Karpas-422 (cell line): ENCODE measurements at regions not wholly inside any gene's neighbourhood (a gene's known extent, or its start where the extent isn't known, plus 50 kb on each side); places are given as distances from the start of the nearest gene placed in this dataset.

ENCODE experiments used
- DNase-seq: peaks from one replicate; pipeline ENCODE4 v3.0.0-alpha.2; 2015
- H2AFZ ChIP-seq: fragments of 200-600 bp; sonication (generic); 2 replicates; pipeline ENCODE4 v1.6.1; 2014; ENCODE audit warnings: antibody characterized with exemption, low read length, mixed read lengths
- H3K27ac ChIP-seq: fragments of 200-600 bp; sonication (generic); 2 replicates; pipeline ENCODE4 v1.5.1; 2014; ENCODE audit warnings: mild to moderate bottlenecking, low read length, moderate library complexity
- H3K27me3 ChIP-seq: fragments of 200-600 bp; sonication (generic); 2 replicates; pipeline ENCODE4 v1.6.1; 2014; ENCODE audit warnings: low read length, mixed read lengths
- H3K36me3 ChIP-seq: fragments of 200-600 bp; sonication (generic); 2 replicates; pipeline ENCODE4 v1.6.1; 2014; ENCODE audit warnings: low read length, mixed read lengths; ENCODE audit not compliant: insufficient read depth
- H3K4me1 ChIP-seq: fragments of 200-600 bp; sonication (generic); 2 replicates; pipeline ENCODE4 v1.6.1; 2014; ENCODE audit warnings: mild to moderate bottlenecking, low read length, mixed read lengths
- H3K4me2 ChIP-seq: fragments of 200-600 bp; sonication (generic); 2 replicates; pipeline ENCODE4 v1.6.1; 2014; ENCODE audit warnings: low read length, low read depth, mild to moderate bottlenecking; ENCODE audit not compliant: poor library complexity, severe bottlenecking
- H3K4me3 ChIP-seq: fragments of 200-600 bp; sonication (generic); 2 replicates; pipeline ENCODE4 v1.5.1; 2014; ENCODE audit warnings: mild to moderate bottlenecking, antibody characterized with exemption, low read length, mixed read lengths
- H3K79me2 ChIP-seq: fragments of 200-600 bp; sonication (generic); 2 replicates; pipeline ENCODE4 v1.6.1; 2014; ENCODE audit warnings: mild to moderate bottlenecking, low read length, mixed read lengths
- H3K9ac ChIP-seq: fragments of 200-600 bp; sonication (generic); 2 replicates; pipeline ENCODE4 v1.6.0; 2014; ENCODE audit warnings: low read length
- H3K9me2 ChIP-seq: fragments of 200-600 bp; sonication (generic), shearing (Covaris generic); replicated peaks from 2 replicates; pipeline ENCODE4 v1.6.0; 2014; ENCODE audit warnings: mild to moderate bottlenecking, low read length, moderate library complexity; ENCODE audit not compliant: insufficient read depth
- H3K9me3 ChIP-seq: fragments of 300-700, 200-600 bp; sonication (generic); 2 replicates; pipeline ENCODE4 v1.6.1; 2014; ENCODE audit warnings: low read length, mixed read lengths
- H4K20me1 ChIP-seq: fragments of 200-600 bp; sonication (generic); 2 replicates; pipeline ENCODE4 v1.6.1; 2014; ENCODE audit warnings: mild to moderate bottlenecking, antibody characterized with exemption, low read length, low read depth; ENCODE audit not compliant: insufficient read depth

DNA sequence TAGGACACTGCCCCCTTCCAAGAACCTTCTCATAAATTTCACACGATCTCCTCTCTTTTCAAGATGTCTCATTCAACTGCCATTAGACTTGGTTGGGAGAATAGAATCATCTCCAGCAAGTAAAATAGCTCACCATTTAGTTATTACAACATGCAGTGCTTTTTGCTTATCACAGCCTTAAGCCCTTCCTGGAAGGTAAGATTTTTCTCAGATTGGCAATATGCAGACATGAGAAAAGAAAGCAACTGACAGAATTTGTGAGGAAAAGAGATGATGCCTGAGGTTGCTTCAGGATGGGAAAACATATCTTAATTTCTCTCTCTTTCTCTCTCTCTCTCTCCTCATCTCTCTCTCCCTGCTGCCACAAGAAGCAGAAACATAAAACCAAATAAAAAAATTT, 855.1 kb upstream of the ACVR2A start:
- no peaks in the 10 kb centered on the region for H3K36me3 ChIP-seq
- H3K27ac ChIP-seq = no peak overlapping the region
- no peaks in the 10 kb centered on the region for H3K27me3 ChIP-seq
- no peak overlapping the region for H3K4me3 ChIP-seq
- no peak overlapping the region for H2AFZ ChIP-seq
- H3K9me3 ChIP-seq = no peaks in the 10 kb centered on the region
- no peak for DNase-seq
- 0 out of 2 replicates have a peak, but pooled peaks cover 3% of the 10 kb centered on the region for H3K9me2 ChIP-seq
- no peaks in the 10 kb centered on the region for H4K20me1 ChIP-seq
- no peak overlapping the region for H3K4me2 ChIP-seq
- no peaks in the 10 kb centered on the region for H3K79me2 ChIP-seq
- H3K4me1 ChIP-seq = no peaks in the 10 kb centered on the region
- no peak overlapping the region for H3K9ac ChIP-seq

DNA sequence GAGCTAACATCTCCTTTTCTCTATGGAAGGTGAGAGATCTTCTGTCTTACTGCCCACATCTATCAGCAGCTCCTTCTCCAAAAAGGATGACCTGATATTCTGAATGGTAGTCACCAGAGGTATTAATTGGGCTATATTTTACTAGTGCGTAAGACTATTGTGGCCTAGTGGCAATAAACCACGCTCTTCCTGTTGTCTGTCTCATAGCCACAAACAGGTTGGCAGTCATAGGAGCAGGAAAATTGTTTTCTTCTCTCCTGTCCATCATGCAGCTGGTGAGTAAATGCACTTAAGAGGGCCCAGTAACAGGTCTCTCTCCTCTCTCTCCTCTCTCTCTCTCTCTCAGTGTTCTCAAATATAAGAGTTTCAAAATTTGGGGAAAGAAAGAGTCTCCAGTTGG, 856.8 kb upstream of the ACVR2A start:
- H3K4me3 ChIP-seq = no peak overlapping the region
- no peaks in the 10 kb centered on the region for H3K4me1 ChIP-seq
- no peak overlapping the region for H3K9ac ChIP-seq
- H3K9me3 ChIP-seq = no peaks in the 10 kb centered on the region
- 0 out of 2 replicates have a peak, but pooled peaks cover 3% of the 10 kb centered on the region for H3K9me2 ChIP-seq
- H2AFZ ChIP-seq = no peak overlapping the region
- no peaks in the 10 kb centered on the region for H4K20me1 ChIP-seq
- no peak for DNase-seq
- H3K27ac ChIP-seq = no peak overlapping the region
- H3K79me2 ChIP-seq = no peaks in the 10 kb centered on the region
- no peaks in the 10 kb centered on the region for H3K27me3 ChIP-seq
- no peak overlapping the region for H3K4me2 ChIP-seq
- no peaks in the 10 kb centered on the region for H3K36me3 ChIP-seq

DNA sequence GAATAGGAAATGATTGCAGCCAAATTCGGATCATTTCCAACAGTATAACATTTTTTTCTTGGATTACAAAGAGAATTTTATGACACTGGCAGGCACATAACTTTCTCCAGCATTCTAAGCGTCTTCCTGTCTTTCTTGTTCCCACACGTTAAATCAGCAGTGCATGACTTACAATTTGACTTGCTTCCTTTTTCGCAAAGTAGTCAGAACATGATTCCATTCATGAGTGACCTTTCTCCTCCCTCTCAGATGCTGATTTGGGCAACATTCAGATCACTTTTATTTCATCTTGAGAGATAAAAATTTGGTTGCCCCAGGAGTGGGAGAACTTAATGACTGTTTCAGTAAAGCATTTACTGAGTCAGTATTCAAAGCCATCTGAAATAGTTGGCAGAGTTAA, 858.7 kb upstream of the ACVR2A start:
- H2AFZ ChIP-seq = no peak overlapping the region
- no peaks in the 10 kb centered on the region for H3K27me3 ChIP-seq
- no peak for DNase-seq
- no peaks in the 10 kb centered on the region for H3K4me1 ChIP-seq
- no peak overlapping the region for H3K27ac ChIP-seq
- H4K20me1 ChIP-seq = no peaks in the 10 kb centered on the region
- no peak overlapping the region for H3K4me3 ChIP-seq
- no peaks in the 10 kb centered on the region for H3K9me3 ChIP-seq
- no peaks in the 10 kb centered on the region for H3K79me2 ChIP-seq
- no peaks in the 10 kb centered on the region for H3K36me3 ChIP-seq
- H3K9ac ChIP-seq = no peak overlapping the region
- H3K4me2 ChIP-seq = no peak overlapping the region
- no peaks in the 10 kb centered on the region for H3K9me2 ChIP-seq

DNA sequence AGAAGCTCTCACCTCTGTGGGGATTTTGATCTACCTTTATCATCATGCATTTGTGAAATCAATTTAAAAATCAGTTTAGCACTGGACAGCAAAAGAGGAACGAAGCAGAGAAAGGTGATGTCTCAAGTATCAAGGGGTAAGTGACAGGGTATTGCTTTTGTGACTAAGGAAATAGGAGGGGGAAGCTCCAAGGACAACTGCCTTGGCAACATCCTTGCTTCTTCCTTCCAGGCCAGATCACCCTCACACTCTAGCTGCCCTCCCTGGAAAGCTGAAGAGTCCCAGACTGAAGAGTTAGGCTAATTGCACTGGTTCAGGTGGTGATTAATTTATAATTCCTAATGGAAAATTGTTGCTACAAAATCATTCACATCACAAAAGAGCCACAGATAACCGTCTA, 859.1 kb upstream of the ACVR2A start:
- no peak overlapping the region for H2AFZ ChIP-seq
- H3K4me2 ChIP-seq = no peak overlapping the region
- H3K9ac ChIP-seq = no peak overlapping the region
- no peak for DNase-seq
- no peak overlapping the region for H3K27ac ChIP-seq
- no peaks in the 10 kb centered on the region for H3K4me1 ChIP-seq
- H4K20me1 ChIP-seq = no peaks in the 10 kb centered on the region
- H3K9me3 ChIP-seq = no peaks in the 10 kb centered on the region
- H3K27me3 ChIP-seq = no peaks in the 10 kb centered on the region
- no peaks in the 10 kb centered on the region for H3K9me2 ChIP-seq
- H3K36me3 ChIP-seq = no peaks in the 10 kb centered on the region
- H3K79me2 ChIP-seq = no peaks in the 10 kb centered on the region
- H3K4me3 ChIP-seq = no peak overlapping the region

DNA sequence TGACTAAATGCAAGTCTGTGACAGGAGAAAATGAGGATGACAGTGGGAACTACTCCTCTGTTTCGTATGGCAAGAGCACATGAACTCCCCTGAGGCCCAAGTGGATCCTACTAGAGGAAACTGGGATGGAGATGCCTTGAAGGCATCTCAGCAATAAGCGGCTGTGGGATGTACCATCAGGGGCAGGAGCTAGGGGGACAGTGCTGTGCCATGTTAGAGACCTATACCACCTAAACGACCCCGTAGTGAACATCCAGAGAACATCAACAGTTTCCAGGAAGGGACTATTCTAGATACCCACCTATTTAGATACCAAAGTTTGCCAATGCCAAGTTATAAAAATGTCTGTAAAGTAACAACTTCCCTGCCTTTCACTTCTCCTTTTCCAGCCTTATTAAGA, 860.8 kb upstream of the ACVR2A start:
- Histone ChIP-seq H4K20me1 (no peaks in the 10 kb centered on the region), H3K9me2 (no peaks in the 10 kb centered on the region), H3K4me3 (no peak overlapping the region), H3K4me1 (no peaks in the 10 kb centered on the region), H2AFZ (no peak overlapping the region), H3K4me2 (no peak overlapping the region), H3K27ac (no peak overlapping the region), H3K27me3 (no peaks in the 10 kb centered on the region), H3K36me3 (no peaks in the 10 kb centered on the region), H3K79me2 (no peaks in the 10 kb centered on the region), H3K9ac (no peak overlapping the region), H3K9me3 (no peaks in the 10 kb centered on the region)
- no peak for DNase-seq

DNA sequence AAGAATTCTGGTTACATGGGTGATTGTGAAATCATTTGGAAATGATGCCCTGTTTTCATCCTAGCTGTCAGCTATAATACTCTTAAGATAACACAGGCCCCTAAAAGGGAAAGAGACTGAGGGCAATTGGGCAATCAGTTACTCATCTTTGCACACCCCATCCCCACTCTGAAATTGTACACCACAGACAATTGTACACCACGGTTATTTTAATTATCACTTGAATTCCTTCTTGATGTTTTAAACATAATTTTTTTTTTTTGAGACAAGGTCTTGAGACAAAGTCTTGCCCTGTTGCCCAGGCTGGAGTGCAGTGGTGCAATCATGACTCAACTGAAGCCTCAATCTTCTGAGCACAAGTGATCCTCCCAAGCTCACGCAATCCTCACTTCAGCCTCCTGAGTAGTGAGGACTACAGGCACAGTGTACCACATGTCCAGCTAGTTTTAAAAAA, 862.4 kb upstream of the ACVR2A start:
- H2AFZ ChIP-seq = no peak overlapping the region
- H3K9ac ChIP-seq = no peak overlapping the region
- H3K4me3 ChIP-seq = no peak overlapping the region
- no peaks in the 10 kb centered on the region for H3K4me1 ChIP-seq
- no peaks in the 10 kb centered on the region for H3K9me3 ChIP-seq
- no peaks in the 10 kb centered on the region for H3K79me2 ChIP-seq
- no peaks in the 10 kb centered on the region for H3K36me3 ChIP-seq
- no peak for DNase-seq
- H3K27ac ChIP-seq = no peak overlapping the region
- no peaks in the 10 kb centered on the region for H3K27me3 ChIP-seq
- H3K9me2 ChIP-seq = no peaks in the 10 kb centered on the region
- no peak overlapping the region for H3K4me2 ChIP-seq
- no peaks in the 10 kb centered on the region for H4K20me1 ChIP-seq

DNA sequence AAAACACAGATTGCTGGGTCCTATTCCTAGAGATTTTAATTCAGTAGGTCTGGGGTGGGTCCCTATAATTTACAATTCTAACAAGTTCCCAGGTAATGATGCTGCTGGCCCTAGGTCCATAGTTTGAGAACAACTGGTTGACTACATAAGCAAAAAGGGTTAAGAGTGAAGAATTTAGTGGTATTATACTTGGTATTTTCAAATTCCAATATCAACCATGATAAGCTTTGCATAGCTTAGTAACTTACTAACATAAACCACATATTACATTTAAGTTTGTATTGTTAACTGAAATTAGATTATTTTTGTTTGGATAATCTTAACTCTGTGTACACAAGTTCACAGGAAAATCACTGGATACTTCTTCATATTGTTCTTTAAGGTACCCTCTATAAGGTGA, 862.9 kb upstream of the ACVR2A start:
- Histone ChIP-seq H3K36me3 (no peaks in the 10 kb centered on the region), H3K4me2 (no peak overlapping the region), H3K27ac (no peak overlapping the region), H3K9me2 (no peaks in the 10 kb centered on the region), H4K20me1 (no peaks in the 10 kb centered on the region), H3K9me3 (no peaks in the 10 kb centered on the region), H3K4me1 (no peaks in the 10 kb centered on the region), H3K9ac (no peak overlapping the region), H3K79me2 (no peaks in the 10 kb centered on the region), H3K4me3 (no peak overlapping the region), H2AFZ (no peak overlapping the region), H3K27me3 (no peaks in the 10 kb centered on the region)
- no peak for DNase-seq

DNA sequence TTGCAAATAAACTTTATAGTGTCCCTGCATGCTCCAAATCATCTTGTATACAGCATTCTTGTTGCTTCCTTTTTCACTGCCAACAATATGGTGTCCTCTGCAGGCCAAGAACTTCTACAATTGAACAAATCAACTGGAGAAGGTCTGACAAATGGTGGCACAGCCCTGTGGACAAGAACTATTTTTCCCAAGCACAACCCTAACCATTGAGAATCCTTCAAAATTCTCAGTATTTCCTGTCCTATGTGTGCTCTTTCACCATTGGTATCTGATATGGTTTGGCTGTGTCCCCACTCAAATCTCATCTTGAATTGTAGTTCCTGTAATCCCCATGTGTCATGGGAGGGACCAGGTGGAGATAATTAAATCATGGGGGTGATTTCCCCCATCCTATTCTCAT, 865.1 kb upstream of the ACVR2A start:
- no peak overlapping the region for H2AFZ ChIP-seq
- H3K27ac ChIP-seq = no peak overlapping the region
- no peaks in the 10 kb centered on the region for H3K9me3 ChIP-seq
- H3K79me2 ChIP-seq = no peaks in the 10 kb centered on the region
- H3K9ac ChIP-seq = no peak overlapping the region
- no peak for DNase-seq
- H4K20me1 ChIP-seq = no peaks in the 10 kb centered on the region
- no peaks in the 10 kb centered on the region for H3K9me2 ChIP-seq
- H3K4me1 ChIP-seq = no peaks in the 10 kb centered on the region
- no peaks in the 10 kb centered on the region for H3K27me3 ChIP-seq
- H3K36me3 ChIP-seq = no peaks in the 10 kb centered on the region
- H3K4me3 ChIP-seq = no peak overlapping the region
- H3K4me2 ChIP-seq = no peak overlapping the region
